ENCODE measurements at regions not wholly inside any gene's neighbourhood (a gene's known extent, or its start where the extent isn't known, plus 50 kb on each side); places are given as distances from the start of the nearest gene placed in this dataset.

- TF ChIP-seq EZH2 (IDR thresholded peaks at IDR 0.05; ENCODE audit: borderline replicate concordance, low read length) (no peak), CTCF (IDR thresholded peaks at IDR 0.05; ENCODE audit: low read length) (no peak)
Measured at GRCh38 chr14:84877061-84877460, 652.9 kb upstream of the FLRT2 start.
